GM19455 (cell line): ENCODE measurements at regions not wholly inside any gene's neighbourhood (a gene's known extent, or its start where the extent isn't known, plus 50 kb on each side); places are given as distances from the start of the nearest gene placed in this dataset.

ENCODE experiments used
- ATAC-seq: cut with Tn5 transposase; IDR thresholded peaks from one replicate; pipeline ENCODE4 v1.9.1; 2021; ENCODE audit not compliant: unreplicated experiment

DNA sequence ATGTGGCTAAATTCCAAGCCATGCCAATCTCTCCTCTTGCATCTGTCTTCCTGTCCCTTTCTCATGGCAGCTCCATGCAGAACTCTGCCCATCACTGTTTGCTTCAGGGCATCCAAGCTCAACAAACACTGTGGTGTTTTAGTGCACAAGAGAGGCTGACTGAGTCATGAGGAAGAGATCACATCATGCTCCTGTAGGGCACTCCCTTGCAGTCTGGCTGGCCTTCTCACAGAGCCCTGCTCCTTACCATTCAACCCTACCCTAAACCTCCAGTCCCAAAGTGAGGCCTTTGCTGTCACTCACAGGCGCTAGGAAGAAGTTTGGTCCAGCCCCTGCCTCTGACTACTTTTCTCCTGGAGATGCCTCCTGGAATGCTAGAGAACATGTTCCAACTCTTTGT, 194.0 kb downstream of the LRATD1 start:
- ATAC-seq: no peak

DNA sequence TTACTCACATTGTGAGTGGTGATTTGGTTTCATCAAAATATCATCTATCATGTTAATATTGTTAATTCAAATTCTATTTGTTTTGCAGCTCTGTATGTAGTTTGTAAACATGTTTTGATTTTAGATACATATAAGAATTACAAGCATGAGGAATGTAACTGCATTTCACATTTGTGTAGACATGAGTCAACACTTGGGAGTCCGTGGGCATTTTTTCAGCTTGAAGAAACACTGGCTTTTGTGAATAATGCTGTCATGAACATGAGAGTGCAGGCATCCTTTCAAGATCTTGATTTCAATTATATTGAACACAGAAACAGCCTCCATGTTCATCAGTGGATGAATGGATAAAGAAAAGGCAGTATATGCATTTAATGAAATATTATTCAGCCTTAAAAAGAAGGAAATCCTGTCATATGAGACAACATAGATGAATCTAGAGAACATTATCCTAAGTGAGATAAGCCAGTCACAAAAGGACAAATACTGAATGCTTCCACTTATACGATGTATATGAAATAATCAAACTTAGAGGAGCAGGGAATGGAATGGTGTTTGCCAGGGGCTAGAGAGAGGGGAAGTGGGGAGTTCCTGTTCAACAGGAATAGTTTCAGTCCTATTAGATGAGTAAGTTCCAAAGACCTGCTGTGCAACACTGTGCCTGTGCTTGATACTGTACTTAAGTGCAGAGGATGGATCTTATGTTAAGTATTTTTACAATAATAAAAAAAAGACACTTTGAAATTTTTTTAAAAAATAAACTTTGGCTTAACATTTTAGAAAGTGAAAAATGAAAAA, 194.9 kb downstream of the LRATD1 start:
- ATAC-seq: no peak

DNA sequence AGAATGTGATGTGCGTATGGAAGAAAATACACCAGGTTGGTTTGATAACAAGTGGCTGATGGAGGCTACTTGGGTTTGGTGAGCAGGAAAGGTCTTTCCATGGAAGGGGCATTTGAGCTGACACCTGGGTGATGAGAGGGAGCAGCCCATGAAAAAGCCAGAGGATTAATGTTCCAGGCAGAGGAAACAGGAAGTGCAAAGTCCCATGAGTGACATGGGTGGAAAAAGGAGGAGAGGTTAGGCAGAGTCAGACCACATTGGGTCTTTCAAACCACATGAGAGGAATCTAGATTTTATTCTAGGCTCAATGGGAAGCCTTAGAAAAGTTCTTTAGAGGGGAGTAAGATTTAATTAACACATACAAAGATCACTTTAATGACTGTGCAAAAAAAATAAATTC, 195.7 kb downstream of the LRATD1 start:
- ATAC-seq: no peak

DNA sequence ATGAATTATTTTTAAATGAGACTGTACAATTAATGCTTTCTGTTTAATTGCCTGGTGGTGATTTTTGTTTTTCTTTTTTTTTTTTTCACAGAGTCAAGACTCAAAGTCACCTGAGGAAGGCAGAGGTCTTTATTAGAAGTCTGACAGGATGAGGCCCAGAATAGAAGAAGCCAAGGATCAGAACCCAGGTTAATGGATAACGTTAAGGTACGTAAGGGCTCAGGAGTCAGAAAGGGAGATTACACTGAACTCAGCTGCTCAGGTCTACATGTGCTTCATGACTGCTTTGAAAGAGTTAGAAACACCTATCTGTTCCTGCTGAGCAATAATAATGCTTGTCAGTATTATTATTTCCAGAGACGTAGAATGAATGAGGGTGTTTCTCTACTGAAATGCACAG, 196.5 kb downstream of the LRATD1 start:
- ATAC-seq: no peak

DNA sequence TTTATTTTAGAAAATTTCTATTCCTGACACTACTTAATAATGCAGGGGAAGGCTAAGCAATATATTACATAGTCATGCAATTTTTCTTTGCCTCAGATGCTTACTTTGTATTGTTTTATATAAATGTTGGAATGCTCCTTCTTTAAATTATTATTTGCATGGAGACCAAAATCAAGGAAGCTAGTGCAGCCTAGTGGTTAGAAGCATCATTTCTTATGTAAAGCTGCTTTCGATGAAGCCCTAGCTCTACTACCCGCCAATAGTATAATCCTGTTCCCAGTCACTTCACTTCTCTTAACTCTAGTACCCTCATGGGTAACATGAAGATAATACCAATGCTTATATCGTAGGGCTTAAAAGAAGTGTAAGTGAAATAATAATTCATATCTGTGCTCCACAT, 198.9 kb downstream of the LRATD1 start:
- ATAC-seq: no peak

GRCh38 chr2:14843507-14844204, 211.1 kb downstream of the LRATD1 start:
- ATAC-seq: no peak

DNA sequence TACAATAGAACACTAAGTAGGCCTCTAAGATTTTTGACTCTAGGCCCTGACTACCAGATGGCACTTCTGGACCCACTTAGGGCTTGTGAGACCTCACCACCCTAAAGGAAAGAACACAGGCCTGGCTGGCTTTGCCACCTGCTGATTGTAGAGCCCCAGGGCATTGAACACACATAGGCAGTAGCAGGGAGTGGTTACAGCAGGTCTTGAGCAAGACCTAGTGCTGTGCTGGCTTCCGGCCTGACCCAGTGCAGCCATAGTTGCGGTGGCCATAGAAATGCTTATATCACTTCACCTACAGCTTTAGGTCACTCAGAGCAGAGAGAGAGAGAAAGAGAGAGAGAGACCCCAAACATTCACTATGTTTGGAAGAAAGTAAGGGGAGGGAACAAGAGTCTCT, 223.2 kb downstream of the LRATD1 start:
- no peak for ATAC-seq

DNA sequence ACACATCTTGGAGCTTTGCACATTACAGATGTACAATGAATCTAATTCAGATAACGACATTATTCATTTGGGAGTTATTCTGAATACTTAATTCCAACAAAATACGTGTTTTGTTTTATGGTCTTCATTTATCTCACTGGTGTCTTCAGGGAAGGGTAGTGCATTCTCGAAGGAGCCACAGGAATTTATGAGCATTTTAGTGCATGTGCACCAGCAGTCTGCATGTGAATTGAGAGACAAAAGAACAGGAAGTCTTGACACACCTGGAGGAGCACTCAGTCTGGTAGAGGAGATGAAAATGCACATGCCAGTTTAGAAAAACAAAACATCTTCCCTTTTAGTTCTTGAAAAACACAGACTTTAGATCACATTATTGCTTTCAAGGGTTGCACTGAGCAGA, 228.7 kb downstream of the LRATD1 start:
- ATAC-seq: no peak

GRCh38 chr2:14866736-14867352, 234.3 kb downstream of the LRATD1 start:
- no peak for ATAC-seq

DNA sequence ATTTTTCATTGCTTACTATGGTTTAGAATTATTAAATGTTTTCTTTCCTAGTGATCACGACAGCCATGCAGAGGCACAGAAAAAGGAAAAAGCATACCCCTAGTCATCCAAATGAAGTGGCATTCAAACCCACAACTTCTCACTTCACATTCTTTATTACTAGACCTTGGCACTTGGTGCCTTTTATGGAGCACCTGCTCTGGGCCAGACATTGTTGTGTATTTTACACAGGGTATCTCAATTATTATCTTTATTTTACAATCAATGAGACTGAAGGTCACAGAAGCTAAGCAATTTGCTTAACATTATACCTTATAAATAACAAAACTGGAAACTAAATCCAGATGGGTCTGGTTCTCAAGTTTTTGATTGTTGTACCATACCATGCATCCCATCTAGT, 235.3 kb downstream of the LRATD1 start:
- no peak for ATAC-seq

GRCh38 chr2:14872779-14873325, 240.3 kb downstream of the LRATD1 start:
- no peak for ATAC-seq

DNA sequence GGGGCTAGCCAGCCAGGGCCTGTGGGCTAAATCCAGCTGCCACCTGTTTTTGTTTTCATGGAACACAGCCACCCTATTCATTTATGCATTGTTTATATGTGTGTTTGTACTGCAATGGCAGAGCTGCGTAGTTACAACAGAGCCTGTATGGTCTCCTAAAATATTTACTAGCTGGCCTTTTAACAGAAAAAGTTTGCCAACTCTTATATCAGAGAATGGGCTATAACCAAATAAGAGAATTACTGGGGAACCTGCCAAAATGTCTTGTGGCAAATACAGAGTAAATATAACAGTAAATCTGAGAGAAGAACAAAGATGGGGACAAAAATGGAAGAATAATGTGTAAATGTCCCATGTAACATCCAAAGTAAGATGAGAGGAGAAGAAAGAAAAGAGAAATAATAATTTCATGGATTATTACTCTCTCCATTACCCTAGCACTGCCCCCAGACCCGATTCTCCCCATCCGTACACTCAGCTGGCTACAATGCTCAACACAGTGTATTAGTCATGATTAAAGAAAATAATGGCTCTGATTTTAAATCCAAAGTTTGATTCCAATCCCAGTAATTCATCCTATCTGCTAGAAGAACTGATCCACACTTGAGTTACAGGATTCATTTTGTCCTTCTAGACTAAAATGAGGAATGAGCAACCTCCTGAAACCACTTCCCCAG, 249.3 kb downstream of the LRATD1 start:
- ATAC-seq: no peak

- ATAC-seq: no peak
These were observed 252.1 kb downstream of the LRATD1 start for GRCh38 chr2:14884651-14885050.

DNA sequence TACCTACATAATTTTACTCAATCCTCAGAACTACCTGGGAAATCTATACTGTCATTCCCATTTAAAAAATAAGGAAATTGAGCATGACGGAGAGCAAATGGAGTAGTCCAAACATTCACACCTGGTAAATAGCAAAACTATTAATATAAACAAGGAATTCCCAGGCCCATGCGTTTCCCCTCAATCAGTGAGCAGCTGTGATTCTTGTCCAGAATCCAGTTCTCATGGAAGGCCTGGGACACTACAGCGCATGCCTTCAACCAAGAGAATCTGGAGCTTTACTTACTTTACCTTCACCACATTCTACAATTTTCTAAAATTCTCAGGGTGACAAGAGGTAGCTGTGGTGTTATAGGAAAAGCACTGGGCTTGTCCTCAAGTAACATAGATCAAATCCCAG, 259.0 kb downstream of the LRATD1 start:
- ATAC-seq: no peak

DNA sequence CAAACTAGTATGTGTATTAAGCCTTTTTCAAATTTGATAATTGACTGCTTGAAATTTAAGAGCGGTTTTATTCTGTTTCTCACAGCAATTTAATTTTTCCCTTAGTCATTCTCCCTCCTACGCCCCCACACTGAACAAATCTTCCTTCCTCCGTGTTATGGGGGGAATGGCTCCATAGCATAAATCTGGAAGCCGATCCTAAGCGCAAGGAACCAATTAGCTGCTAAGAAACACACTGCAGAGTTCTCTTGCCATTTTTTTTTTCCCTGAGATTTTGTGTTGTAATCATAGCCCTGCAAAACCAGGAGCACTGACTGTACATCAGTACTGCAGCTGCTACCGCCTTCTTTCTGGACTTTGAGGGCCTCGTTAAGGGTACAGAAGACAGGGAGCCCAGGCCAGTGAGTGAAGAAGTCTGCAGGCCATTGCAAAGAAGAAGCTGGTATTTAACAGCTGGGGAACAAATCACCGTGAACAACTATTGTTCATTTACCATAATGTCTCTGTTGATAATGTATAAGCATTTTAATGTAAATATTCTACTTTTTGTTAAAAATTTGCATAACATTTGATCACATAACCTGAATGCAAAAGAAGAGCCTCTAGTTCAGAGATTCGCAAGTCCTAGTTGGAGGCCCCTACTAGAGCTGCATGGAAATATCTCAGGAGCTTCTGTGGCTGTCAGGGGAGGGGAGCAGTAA, 264.0 kb downstream of the LRATD1 start:
- ATAC-seq: no peak

DNA sequence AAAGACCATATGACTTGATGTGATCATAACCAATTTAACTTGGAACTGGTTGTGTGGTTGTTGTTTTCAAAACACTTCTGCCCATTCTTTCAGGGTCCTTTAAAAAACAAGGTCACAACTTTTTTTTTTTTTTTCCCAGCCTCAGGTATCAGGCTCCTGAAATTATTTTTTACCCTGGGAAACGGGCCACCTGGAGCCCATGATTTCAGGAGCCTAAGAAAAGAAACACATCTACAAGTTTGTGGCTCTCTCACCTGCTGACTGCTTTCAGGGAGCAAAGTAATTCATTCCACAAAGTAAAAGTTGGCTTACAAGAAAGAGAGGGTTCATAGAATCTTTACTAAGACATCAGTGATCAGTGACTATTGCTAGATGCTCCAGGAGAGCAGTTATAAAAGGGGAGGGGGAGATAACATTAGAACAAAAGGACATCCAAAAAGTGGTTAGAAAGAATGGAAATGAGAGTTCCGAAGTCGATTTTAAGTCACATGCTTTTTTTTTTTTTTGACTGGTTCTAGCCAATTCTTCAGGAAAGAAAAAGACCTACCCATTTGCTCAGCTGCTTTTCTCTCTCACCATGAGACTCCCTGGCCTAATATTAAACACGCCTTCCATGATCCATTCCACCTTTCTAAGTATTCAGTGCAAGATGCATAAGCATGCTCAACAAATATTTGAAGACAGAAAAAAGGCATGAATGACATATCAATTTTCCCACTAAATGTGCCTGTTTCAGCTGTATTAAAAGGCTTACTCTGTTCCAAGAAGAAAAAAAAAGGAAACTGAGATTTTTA, 267.3 kb downstream of the LRATD1 start:
- ATAC-seq: no peak

GRCh38 chr2:14901737-14902136, 269.2 kb downstream of the LRATD1 start:
- no peak for ATAC-seq

DNA sequence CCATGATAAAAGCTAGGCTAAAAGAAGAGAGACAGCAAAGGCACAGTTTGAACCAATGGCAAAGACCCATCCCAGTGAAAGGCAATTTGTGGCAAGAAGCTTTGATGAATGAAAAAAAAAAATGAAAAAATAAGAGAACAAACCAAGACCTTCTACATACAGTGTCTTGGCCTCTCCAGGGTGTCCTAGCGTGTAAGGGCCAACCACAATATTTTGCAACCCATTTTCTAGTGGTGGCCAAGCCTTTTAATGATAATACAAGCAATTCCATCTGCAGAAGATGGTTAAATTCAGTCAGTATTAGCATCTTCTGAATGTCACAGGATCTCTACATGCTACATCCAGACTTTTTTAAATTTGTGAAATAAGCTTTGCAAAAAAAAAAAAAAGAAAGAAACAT, 270.4 kb downstream of the LRATD1 start:
- no peak for ATAC-seq

DNA sequence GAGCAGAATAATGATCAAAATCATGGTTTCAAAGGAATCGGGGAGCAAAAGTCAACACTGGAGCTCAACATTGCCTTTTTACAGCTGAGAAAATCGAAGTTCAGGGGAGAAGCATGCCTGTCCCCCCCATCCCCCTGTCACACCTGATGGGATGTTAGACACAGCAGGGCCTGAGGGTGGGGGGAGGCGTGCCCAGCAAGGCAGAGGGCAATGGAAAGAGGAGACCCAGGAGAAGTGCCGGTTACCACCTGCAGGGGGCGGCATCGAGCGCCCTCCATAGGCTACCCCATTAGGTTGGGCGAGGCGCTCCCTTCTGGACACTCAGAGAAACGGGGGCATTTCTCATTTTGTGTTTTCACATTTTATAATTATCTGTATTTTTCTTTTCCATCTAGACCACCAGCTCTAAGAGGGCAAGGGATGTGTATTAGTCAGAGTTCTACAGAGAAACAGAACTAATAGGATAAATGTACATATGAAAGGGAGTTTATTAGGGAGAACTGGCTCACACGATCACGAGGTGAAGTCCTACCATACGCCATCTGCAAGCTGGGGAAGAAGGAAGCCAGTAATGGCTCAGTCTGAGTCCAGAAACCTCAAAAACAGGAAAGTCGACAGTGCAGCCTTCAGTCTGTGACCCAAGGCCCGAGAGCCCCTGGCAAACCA, 271.3 kb downstream of the LRATD1 start:
- peak; percentile 99 for ATAC-seq
